Keratinocyte (primary cell): ENCODE measurements at regions not wholly inside any gene's neighbourhood (a gene's known extent, or its start where the extent isn't known, plus 50 kb on each side); places are given as distances from the start of the nearest gene placed in this dataset.

Experiments
- EZH2 ChIP-seq: IDR thresholded peaks from one replicate; pipeline ENCODE4 v1.6.1; 2012; ENCODE audit warnings: inconsistent platforms, mild to moderate bottlenecking, low read length, moderate library complexity
- TF ChIP-seq, protein P1 (sequence below), 3 experiments: IDR thresholded peaks in 1 of 3; conservative IDR thresholded peaks in 1 of 3; optimal IDR thresholded peaks in 1 of 3; 2 replicates in 2 of 3; 3 replicates in 1 of 3; pipeline versions ENCODE3 to v1.5.1; 2011; ENCODE audit warnings: low read length in 3 of 3, mild to moderate bottlenecking in 3 of 3, moderate library complexity in 2 of 3, control low read depth in 1 of 3, inconsistent platforms in 1 of 3; ENCODE audit not compliant: insufficient read depth in 2 of 3; ENCODE audit errors: extremely low read depth in 1 of 3

DNA sequence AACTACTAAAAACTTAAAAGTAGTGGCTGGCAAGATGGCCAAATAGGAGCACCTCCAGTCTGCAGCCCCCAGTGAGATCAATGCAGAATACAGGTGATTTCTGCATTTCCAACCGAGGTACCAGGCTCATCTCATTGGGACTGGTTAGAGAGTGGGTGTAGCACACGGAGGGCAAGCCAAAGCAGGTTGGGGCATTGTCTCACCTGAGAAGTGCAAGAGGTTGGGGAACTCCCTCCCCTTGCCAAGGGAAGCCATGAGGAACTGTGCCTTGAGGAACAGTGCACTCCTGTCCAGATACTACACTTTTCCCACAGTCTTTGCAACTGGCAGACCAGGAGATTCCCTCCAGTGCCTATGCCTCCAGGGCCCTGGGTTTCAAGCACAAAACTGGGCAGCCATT is 311.1 kb downstream of the PAPSS1 start:
- TF ChIP-seq, protein P1, sequence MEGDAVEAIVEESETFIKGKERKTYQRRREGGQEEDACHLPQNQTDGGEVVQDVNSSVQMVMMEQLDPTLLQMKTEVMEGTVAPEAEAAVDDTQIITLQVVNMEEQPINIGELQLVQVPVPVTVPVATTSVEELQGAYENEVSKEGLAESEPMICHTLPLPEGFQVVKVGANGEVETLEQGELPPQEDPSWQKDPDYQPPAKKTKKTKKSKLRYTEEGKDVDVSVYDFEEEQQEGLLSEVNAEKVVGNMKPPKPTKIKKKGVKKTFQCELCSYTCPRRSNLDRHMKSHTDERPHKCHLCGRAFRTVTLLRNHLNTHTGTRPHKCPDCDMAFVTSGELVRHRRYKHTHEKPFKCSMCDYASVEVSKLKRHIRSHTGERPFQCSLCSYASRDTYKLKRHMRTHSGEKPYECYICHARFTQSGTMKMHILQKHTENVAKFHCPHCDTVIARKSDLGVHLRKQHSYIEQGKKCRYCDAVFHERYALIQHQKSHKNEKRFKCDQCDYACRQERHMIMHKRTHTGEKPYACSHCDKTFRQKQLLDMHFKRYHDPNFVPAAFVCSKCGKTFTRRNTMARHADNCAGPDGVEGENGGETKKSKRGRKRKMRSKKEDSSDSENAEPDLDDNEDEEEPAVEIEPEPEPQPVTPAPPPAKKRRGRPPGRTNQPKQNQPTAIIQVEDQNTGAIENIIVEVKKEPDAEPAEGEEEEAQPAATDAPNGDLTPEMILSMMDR (optimal IDR thresholded peaks at IDR 0.05 in 1 of 3, IDR thresholded peaks at IDR 0.05 in 1 of 3, conservative IDR thresholded peaks at IDR 0.05 in 1 of 3; ENCODE audit: extremely low read depth in 1 of 3, insufficient read depth in 2 of 3, low read length in 3 of 3), result no peak
- no peak for TF ChIP-seq EZH2
